ENCODE measurements at regions not wholly inside any gene's neighbourhood (a gene's known extent, or its start where the extent isn't known, plus 50 kb on each side); places are given as distances from the start of the nearest gene placed in this dataset.

DNA sequence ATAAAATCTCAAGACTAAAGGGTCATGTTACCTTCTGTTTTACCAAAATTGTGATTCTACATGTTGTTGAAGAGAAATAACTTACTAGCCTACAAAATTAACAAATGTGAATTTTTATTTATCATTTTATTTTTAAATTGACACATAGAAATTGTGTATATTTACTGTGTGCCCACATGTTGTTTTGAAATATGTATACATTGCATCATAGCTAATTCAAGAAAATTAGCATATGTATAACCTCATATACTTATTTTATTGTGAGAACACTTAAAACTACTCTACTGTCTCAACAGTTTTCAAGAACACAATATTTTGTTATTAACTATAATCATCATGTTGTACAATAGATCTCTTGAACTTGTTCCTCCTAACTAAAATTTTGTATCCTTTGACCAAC, 177.8 kb downstream of the EPM2A start:
- TF ChIP-seq, protein P1, sequence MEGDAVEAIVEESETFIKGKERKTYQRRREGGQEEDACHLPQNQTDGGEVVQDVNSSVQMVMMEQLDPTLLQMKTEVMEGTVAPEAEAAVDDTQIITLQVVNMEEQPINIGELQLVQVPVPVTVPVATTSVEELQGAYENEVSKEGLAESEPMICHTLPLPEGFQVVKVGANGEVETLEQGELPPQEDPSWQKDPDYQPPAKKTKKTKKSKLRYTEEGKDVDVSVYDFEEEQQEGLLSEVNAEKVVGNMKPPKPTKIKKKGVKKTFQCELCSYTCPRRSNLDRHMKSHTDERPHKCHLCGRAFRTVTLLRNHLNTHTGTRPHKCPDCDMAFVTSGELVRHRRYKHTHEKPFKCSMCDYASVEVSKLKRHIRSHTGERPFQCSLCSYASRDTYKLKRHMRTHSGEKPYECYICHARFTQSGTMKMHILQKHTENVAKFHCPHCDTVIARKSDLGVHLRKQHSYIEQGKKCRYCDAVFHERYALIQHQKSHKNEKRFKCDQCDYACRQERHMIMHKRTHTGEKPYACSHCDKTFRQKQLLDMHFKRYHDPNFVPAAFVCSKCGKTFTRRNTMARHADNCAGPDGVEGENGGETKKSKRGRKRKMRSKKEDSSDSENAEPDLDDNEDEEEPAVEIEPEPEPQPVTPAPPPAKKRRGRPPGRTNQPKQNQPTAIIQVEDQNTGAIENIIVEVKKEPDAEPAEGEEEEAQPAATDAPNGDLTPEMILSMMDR (IDR thresholded peaks at IDR 0.05): no peak
- ATAC-seq (no peak), DNase-seq (no peak)
- H3K4me3 Mint-ChIP-seq: no peak overlapping the region
- H3K27me3 Mint-ChIP-seq: peaks cover 5% of the 10 kb centered on the region
- intact Hi-C loops (cut with micrococcal nuclease): no loop called here
- ChIA-PET CTCF (no interaction called here), POLR2A (no interaction called here)
- no peak overlapping the region for H3K27ac Mint-ChIP-seq
- no peaks in the 10 kb centered on the region for H3K9me3 Mint-ChIP-seq
- H3K36me3 Mint-ChIP-seq (ENCODE audit: low read depth): no peaks in the 10 kb centered on the region
- H3K4me1 Mint-ChIP-seq (ENCODE audit: low read depth): no peaks in the 10 kb centered on the region

DNA sequence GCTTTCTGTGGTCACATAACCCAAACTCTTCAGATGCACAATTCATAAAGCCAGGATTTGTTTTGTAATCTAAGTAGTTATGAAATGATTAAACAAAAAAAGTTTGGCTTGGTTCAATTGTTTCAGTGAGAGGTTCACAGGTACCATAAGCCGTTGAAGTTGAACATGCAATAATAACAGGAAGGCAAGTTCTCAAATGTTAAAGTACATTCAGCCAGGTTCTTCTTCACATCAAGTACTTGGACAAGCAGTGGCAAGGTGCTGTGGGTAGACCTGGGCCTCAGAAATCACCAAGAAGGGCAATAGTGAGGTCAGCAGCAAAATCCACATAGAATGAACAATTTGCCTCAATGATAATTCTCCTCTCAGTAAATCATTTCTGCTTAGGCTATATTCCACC, 175.5 kb downstream of the EPM2A start:
- no peak overlapping the region for H3K4me3 Mint-ChIP-seq
- CTCF ChIA-PET: no interaction called here
- H3K36me3 Mint-ChIP-seq (ENCODE audit: low read depth): no peaks in the 10 kb centered on the region
- POLR2A ChIA-PET: no interaction called here
- no peaks in the 10 kb centered on the region for H3K4me1 Mint-ChIP-seq (ENCODE audit: low read depth)
- DNase-seq: no peak
- TF ChIP-seq, protein P1 (IDR thresholded peaks at IDR 0.05): no peak
- no peaks in the 10 kb centered on the region for H3K9me3 Mint-ChIP-seq
- intact Hi-C loops (cut with micrococcal nuclease): no loop called here
- ATAC-seq: no peak
- peaks cover 5% of the 10 kb centered on the region for H3K27me3 Mint-ChIP-seq
- no peak overlapping the region for H3K27ac Mint-ChIP-seq

- no peak for ATAC-seq
- H3K4me1 Mint-ChIP-seq (ENCODE audit: low read depth): no peaks in the 10 kb centered on the region
- H3K27ac Mint-ChIP-seq: no peak overlapping the region
- no peaks in the 10 kb centered on the region for H3K36me3 Mint-ChIP-seq (ENCODE audit: low read depth)
- intact Hi-C loops (cut with micrococcal nuclease): no loop called here
- no peak overlapping the region for H3K4me3 Mint-ChIP-seq
- H3K27me3 Mint-ChIP-seq: peaks cover 2% of the 10 kb centered on the region
- TF ChIP-seq, protein P1 (IDR thresholded peaks at IDR 0.05): no peak
- H3K9me3 Mint-ChIP-seq: no peaks in the 10 kb centered on the region
- CTCF ChIA-PET: no interaction called here
- DNase-seq: no peak
- POLR2A ChIA-PET: no interaction called here
Measured at GRCh38 chr6:145561095-145562072, 173.9 kb downstream of the EPM2A start.

- TF ChIP-seq, protein P1 (IDR thresholded peaks at IDR 0.05): no peak
- ATAC-seq (no peak), DNase-seq (no peak)
- Mint-ChIP-seq H3K27me3 (no peaks in the 10 kb centered on the region), H3K36me3 (ENCODE audit: low read depth) (no peaks in the 10 kb centered on the region), H3K27ac (no peak overlapping the region), H3K4me1 (ENCODE audit: low read depth) (no peaks in the 10 kb centered on the region), H3K4me3 (no peak overlapping the region), H3K9me3 (no peaks in the 10 kb centered on the region)
- CTCF ChIA-PET: no interaction called here
- intact Hi-C loops (cut with micrococcal nuclease): no loop called here
- POLR2A ChIA-PET: no interaction called here
Measured at GRCh38 chr6:145562771-145563615, 172.3 kb downstream of the EPM2A start.

DNA sequence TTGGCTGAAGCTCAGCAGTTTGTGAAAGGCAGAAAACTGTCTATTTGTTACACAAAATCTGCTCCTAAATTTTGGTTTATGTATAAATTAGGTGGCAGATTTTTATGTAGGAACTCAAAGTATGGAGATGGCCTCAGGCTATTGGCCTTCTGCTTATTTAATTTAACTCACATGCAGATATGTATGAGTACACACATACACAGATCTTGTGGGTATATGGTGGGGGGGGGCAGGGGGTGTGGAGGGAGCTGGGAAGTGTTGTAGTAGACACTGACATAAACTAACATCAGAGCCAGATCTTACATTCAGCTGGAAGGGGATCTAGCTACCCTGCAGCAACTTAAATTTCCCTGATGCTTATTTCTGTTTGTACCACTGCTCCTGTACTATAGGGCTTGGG, 170.8 kb downstream of the EPM2A start:
- intact Hi-C loops (cut with micrococcal nuclease): no loop called here
- Mint-ChIP-seq H3K4me3 (no peak overlapping the region), H3K36me3 (ENCODE audit: low read depth) (no peaks in the 10 kb centered on the region), H3K27me3 (no peaks in the 10 kb centered on the region), H3K4me1 (ENCODE audit: low read depth) (no peaks in the 10 kb centered on the region), H3K27ac (no peak overlapping the region), H3K9me3 (no peaks in the 10 kb centered on the region)
- CTCF ChIA-PET: interaction anchor here (0.9 kb wide), 1 partner anchor 15 kb away, joined by 3 read pairs; no protein-coding TSS in a partner anchor
- ATAC-seq (no peak), DNase-seq (no peak)
- TF ChIP-seq, protein P1 (IDR thresholded peaks at IDR 0.05): no peak
- POLR2A ChIA-PET: no interaction called here
